Activated CD8-positive, alpha-beta T cell treated with anti-CD3 and anti-CD28 coated beads for 36 hours (primary cell): ENCODE measurements at regions not wholly inside any gene's neighbourhood (a gene's known extent, or its start where the extent isn't known, plus 50 kb on each side); places are given as distances from the start of the nearest gene placed in this dataset.
"Not testable (repeated sequence)": the region's sequence is repeated elsewhere in the genome, so short reads cannot be mapped to it uniquely, and the experiment has no call there.

Source experiments
- ATAC-seq: fragments of 200-7000 bp; cut with Tn5 transposase; one replicate; pipeline ENCODE4 v1.10.0; 2021; ENCODE audit warnings: mild to moderate bottlenecking, moderate library complexity
- CTCF ChIA-PET: fragments of 350-600 bp; sonication (Branson Sonifier 250); formaldehyde crosslinking; loops from one replicate; lab custom pipeline; 2021; ENCODE audit warnings: antibody characterized with exemption; lab: Charles Lee
- POLR2A ChIA-PET: fragments of 350-600 bp; sonication (Branson Sonifier 250); formaldehyde crosslinking; loops from one replicate; lab custom pipeline; 2021; ENCODE audit warnings: antibody characterized with exemption; lab: Charles Lee
- DNase-seq: peaks from one replicate; pipeline ENCODE4 v3.0.0-alpha.2; 2020
- H3K27ac Mint-ChIP-seq: one replicate; pipeline ENCODE4 v1.8.0; 2021; ENCODE audit warnings: mild to moderate bottlenecking, mixed read lengths
- H3K27me3 Mint-ChIP-seq: one replicate; pipeline ENCODE4 v1.8.0; 2021; ENCODE audit warnings: mixed read lengths
- H3K36me3 Mint-ChIP-seq: one replicate; pipeline ENCODE4 v1.8.0; 2021; ENCODE audit warnings: low read depth, mixed read lengths
- H3K4me1 Mint-ChIP-seq: one replicate; pipeline ENCODE4 v1.8.0; 2021; ENCODE audit warnings: low read depth, mixed read lengths
- H3K4me3 Mint-ChIP-seq: one replicate; pipeline ENCODE4 v1.8.0; 2021; ENCODE audit warnings: mild to moderate bottlenecking, moderate library complexity, mixed read lengths
- H3K9me3 Mint-ChIP-seq: one replicate; pipeline ENCODE4 v1.8.0; 2021; ENCODE audit warnings: mixed read lengths
- CTCF ChIP-seq: fragments of 200-600 bp; IDR thresholded peaks from one replicate; pipeline ENCODE4 v1.8.0; 2022; ENCODE audit warnings: antibody characterized with exemption, mild to moderate bottlenecking
- intact Hi-C: fragments of 100-400 bp; cut with micrococcal nuclease; formaldehyde crosslinking; loops from one replicate; pipeline ENCODE4 v1.10.0; 2022

GRCh38 chrX:1072637-1073377, 139.6 kb downstream of the CRLF2 start:
- intact Hi-C loops = no loop called here
- ATAC-seq = peak; percentile 30
- peak; percentile 12 for DNase-seq
- ChIA-PET POLR2A (no interaction called here), CTCF (no interaction called here)
- H3K36me3 Mint-ChIP-seq = no peaks in the 10 kb centered on the region
- no peaks in the 10 kb centered on the region for H3K27me3 Mint-ChIP-seq
- H3K27ac Mint-ChIP-seq = no peak overlapping the region
- no peak overlapping the region for H3K4me3 Mint-ChIP-seq
- TF ChIP-seq CTCF = no peak
- peaks cover 3% of the 10 kb centered on the region for H3K4me1 Mint-ChIP-seq
- H3K9me3 Mint-ChIP-seq = peaks cover 16% of the 10 kb centered on the region

GRCh38 chrX:1071351-1071750, 141.1 kb downstream of the CRLF2 start:
- no peak overlapping the region for H3K27ac Mint-ChIP-seq
- no peak for DNase-seq
- intact Hi-C loops = no loop called here
- no peaks in the 10 kb centered on the region for H3K4me1 Mint-ChIP-seq
- no peak for TF ChIP-seq CTCF
- no peaks in the 10 kb centered on the region for H3K27me3 Mint-ChIP-seq
- ATAC-seq = no peak
- ChIA-PET CTCF (no interaction called here), POLR2A (no interaction called here)
- no peaks in the 10 kb centered on the region for H3K36me3 Mint-ChIP-seq
- H3K4me3 Mint-ChIP-seq = no peak overlapping the region
- H3K9me3 Mint-ChIP-seq = peaks cover 16% of the 10 kb centered on the region

- Mint-ChIP-seq H3K4me3 (no peak overlapping the region), H3K27ac (no peak overlapping the region), H3K27me3 (no peaks in the 10 kb centered on the region), H3K4me1 (no peaks in the 10 kb centered on the region), H3K9me3 (peaks cover 9% of the 10 kb centered on the region), H3K36me3 (no peaks in the 10 kb centered on the region)
- POLR2A ChIA-PET = no interaction called here
- intact Hi-C loops = no loop called here
- no peak for TF ChIP-seq CTCF
- CTCF ChIA-PET = no interaction called here
- DNase-seq (no peak), ATAC-seq (no peak)
Observed at GRCh38 chrX:1062351-1062750, 150.1 kb downstream of the CRLF2 start.

GRCh38 chrX:1060562-1060960, 151.9 kb downstream of the CRLF2 start:
- POLR2A ChIA-PET = no interaction called here
- intact Hi-C loops = no loop called here
- DNase-seq (no peak), ATAC-seq (no peak)
- H3K4me1 Mint-ChIP-seq = no peaks in the 10 kb centered on the region
- CTCF ChIA-PET = no interaction called here
- H3K9me3 Mint-ChIP-seq = peaks cover 9% of the 10 kb centered on the region
- H3K27ac Mint-ChIP-seq = no peak overlapping the region
- H3K27me3 Mint-ChIP-seq = no peaks in the 10 kb centered on the region
- TF ChIP-seq CTCF = no peak
- no peaks in the 10 kb centered on the region for H3K36me3 Mint-ChIP-seq
- no peak overlapping the region for H3K4me3 Mint-ChIP-seq

GRCh38 chrX:1059576-1060561, 152.6 kb downstream of the CRLF2 start:
- intact Hi-C loops = no loop called here
- Mint-ChIP-seq H3K27ac (no peak overlapping the region), H3K36me3 (no peaks in the 10 kb centered on the region), H3K4me1 (no peaks in the 10 kb centered on the region), H3K9me3 (peaks cover 10% of the 10 kb centered on the region), H3K27me3 (no peaks in the 10 kb centered on the region), H3K4me3 (no peak overlapping the region)
- CTCF ChIA-PET = no interaction called here
- ATAC-seq (no peak), DNase-seq (no peak)
- POLR2A ChIA-PET = no interaction called here
- TF ChIP-seq CTCF = no peak

GRCh38 chrX:1053600-1053999, 158.8 kb downstream of the CRLF2 start:
- H3K4me3 Mint-ChIP-seq, H3K4me1 Mint-ChIP-seq, ATAC-seq, POLR2A ChIA-PET, CTCF ChIA-PET, DNase-seq, intact Hi-C loops, H3K36me3 Mint-ChIP-seq, H3K27me3 Mint-ChIP-seq, H3K27ac Mint-ChIP-seq: not testable (repeated sequence)
- H3K9me3 Mint-ChIP-seq = peaks cover 32% of the 10 kb centered on the region
